WERI-Rb-1 (cell line): ENCODE measurements at regions not wholly inside any gene's neighbourhood (a gene's known extent, or its start where the extent isn't known, plus 50 kb on each side); places are given as distances from the start of the nearest gene placed in this dataset.

Source experiments
- DNase-seq: peaks from one replicate; pipeline ENCODE4 v3.0.0-alpha.2; 2020
- H3K27ac ChIP-seq: fragments of 250-450 bp; sonication (Bioruptor Pico); 2 replicates; pipeline ENCODE4 v1.5.1; 2020; ENCODE audit warnings: mild to moderate bottlenecking, moderate library complexity
- H3K27me3 ChIP-seq: fragments of 250-450 bp; sonication (Bioruptor Pico); 2 replicates; pipeline ENCODE4 v1.5.1; 2021; ENCODE audit warnings: mild to moderate bottlenecking, low read depth, moderate library complexity; ENCODE audit not compliant: insufficient read depth, severe bottlenecking
- H3K36me3 ChIP-seq: fragments of 250-450 bp; sonication (Bioruptor Pico); 2 replicates; pipeline ENCODE4 v1.5.1; 2020; ENCODE audit warnings: mild to moderate bottlenecking, moderate library complexity
- H3K4me3 ChIP-seq: 2 replicates; pipeline ENCODE4 v1.5.1; 2011; ENCODE audit warnings: low read depth, mild to moderate bottlenecking, control low read depth, low read length
- H3K9me3 ChIP-seq: fragments of 250-450 bp; sonication (Bioruptor Pico); 2 replicates; pipeline ENCODE4 v1.5.1; 2021; ENCODE audit warnings: mild to moderate bottlenecking, moderate library complexity; ENCODE audit not compliant: severe bottlenecking
- TF ChIP-seq, protein P1 (sequence below): IDR thresholded peaks from 2 replicates; pipeline ENCODE4 v1.5.1; 2011; ENCODE audit warnings: low read depth, mild to moderate bottlenecking, control low read depth, inconsistent platforms, low read length

DNA sequence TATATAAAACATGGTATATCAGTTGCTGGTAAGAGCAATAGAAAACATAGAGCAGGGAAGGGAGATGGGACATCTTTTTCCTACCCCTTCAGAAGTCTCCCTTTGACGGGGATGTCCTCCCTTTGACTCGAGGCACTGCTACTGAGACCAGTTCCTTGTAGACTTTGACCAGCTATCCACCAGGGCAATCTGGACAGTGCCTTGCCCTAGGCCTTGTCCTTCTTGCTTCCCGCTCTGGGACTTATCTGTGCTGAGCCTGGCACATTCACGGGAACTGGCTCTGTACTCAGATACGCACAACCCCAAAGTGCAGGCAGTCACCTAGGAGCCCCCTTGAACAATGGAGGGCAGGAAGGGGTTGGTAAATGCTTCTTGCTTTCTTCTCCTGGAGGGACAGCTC is 116.6 kb upstream of the ANKH start:
- H3K4me3 ChIP-seq = no peak overlapping the region
- no peaks in the 10 kb centered on the region for H3K9me3 ChIP-seq
- TF ChIP-seq, protein P1, sequence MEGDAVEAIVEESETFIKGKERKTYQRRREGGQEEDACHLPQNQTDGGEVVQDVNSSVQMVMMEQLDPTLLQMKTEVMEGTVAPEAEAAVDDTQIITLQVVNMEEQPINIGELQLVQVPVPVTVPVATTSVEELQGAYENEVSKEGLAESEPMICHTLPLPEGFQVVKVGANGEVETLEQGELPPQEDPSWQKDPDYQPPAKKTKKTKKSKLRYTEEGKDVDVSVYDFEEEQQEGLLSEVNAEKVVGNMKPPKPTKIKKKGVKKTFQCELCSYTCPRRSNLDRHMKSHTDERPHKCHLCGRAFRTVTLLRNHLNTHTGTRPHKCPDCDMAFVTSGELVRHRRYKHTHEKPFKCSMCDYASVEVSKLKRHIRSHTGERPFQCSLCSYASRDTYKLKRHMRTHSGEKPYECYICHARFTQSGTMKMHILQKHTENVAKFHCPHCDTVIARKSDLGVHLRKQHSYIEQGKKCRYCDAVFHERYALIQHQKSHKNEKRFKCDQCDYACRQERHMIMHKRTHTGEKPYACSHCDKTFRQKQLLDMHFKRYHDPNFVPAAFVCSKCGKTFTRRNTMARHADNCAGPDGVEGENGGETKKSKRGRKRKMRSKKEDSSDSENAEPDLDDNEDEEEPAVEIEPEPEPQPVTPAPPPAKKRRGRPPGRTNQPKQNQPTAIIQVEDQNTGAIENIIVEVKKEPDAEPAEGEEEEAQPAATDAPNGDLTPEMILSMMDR = no peak
- no peak for DNase-seq
- no peaks in the 10 kb centered on the region for H3K27me3 ChIP-seq
- H3K36me3 ChIP-seq = no peaks in the 10 kb centered on the region
- H3K27ac ChIP-seq = no peak overlapping the region

DNA sequence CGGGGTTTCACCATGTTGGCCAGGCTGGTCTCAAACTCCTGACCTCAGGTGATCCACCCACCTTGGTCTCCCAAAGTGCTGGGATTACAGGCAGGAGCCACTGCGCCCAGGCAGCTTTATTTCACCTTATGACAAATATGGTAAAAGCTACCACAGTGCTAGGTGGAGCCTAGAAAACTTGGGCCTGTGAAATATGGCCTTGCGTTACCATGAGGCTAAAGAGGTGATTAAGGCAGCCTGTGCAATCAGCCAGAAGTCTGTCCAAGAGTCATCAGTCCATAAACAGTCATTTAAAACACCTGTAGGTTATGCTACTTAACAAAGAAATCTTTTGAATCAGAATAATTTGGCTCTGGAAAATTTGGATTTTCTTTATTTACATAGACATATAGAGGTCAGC is 114.8 kb upstream of the ANKH start:
- Histone ChIP-seq H3K9me3 (no peaks in the 10 kb centered on the region), H3K27me3 (no peaks in the 10 kb centered on the region), H3K4me3 (no peak overlapping the region), H3K36me3 (no peaks in the 10 kb centered on the region), H3K27ac (no peak overlapping the region)
- TF ChIP-seq, protein P1 = no peak
- no peak for DNase-seq

DNA sequence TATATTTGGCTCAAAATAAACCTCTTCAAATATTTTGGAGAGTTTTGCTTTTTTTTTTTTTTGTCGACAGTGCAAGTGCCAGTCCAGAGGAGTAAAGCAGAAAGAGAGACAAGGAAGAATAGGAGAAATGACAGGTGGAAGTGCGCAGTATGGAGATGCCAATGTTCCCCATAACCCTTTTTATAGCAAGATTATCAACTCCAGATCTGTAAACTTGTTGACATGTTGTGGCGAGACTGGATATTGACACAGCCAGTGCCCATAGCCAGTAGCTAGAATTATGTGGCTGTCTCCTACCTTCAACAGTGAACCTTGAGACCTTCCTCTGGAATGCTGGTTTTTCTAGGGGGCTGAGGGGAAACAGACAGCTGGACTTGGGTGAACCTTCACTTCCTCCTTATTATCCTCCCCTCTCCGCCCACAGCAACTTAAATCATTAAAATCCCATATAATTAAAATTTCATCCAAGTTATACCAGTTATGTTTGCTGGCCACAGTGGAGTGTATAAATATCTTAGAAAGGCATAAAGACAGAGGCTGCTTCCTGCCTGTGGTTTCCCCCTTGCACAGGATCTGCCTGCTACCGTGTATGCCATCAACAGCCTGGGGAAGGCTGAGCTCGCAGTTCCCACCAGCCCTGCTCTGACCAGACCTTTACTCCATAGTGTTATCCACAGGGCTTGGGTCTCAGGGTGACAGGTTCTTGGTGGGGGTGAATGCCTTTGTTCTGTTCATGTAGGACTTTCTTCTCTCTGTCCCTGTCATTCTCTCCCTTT is 112.3 kb upstream of the ANKH start:
- Histone ChIP-seq H3K27ac (no peak overlapping the region), H3K9me3 (no peaks in the 10 kb centered on the region), H3K4me3 (no peak overlapping the region), H3K36me3 (no peaks in the 10 kb centered on the region), H3K27me3 (no peaks in the 10 kb centered on the region)
- TF ChIP-seq, protein P1 = no peak
- DNase-seq = no peak

DNA sequence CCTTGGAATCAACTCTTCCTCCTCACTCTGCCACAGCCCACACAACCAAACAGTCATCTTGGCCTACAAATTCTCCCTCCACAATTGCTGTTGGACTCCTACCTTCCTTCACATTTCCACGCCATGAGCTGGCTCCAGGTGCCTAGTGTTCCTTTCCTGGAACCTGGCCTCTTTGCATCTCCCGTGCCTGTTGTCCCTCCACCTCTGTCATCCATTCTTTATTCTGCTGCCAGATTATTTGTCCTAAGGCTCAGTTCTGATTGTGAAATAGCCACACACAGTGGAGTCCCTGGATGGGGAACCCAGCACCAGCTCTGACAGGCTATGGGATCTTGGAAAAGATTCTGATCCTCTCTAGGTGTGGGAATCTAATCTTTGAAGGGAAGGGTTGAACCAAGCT is 109.1 kb upstream of the ANKH start:
- Histone ChIP-seq H3K36me3 (no peaks in the 10 kb centered on the region), H3K27me3 (no peaks in the 10 kb centered on the region), H3K4me3 (no peak overlapping the region), H3K9me3 (no peaks in the 10 kb centered on the region), H3K27ac (no peak overlapping the region)
- TF ChIP-seq, protein P1 = no peak
- DNase-seq = no peak

DNA sequence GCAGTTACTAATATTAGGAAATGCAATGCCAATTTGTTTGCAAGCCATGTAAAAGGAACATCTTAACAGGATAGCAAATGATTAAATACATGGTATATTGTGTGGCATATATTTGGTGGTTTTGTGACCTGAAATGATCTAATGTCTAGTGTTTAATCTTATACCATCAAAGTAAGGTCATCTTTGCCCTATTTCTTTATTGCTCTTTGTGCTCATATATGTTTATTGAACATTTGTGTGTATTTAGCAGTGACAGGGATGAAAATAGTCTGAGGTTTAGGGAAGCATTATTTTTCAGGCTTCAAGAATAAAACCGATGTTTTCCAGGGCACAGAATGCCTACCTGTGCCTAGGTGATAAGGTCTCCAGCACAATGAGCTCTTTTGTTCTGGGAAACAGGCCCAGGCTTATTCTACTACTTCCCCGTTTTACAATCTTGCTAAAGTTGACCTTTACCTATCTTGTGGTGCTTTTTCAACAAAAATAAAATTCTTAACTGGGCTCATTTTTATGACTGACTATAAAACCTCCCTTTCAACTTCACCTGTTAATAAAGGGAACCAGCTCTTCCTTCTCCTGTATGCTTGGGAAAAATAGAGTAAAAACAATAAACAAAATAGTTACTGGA is 105.6 kb upstream of the ANKH start:
- Histone ChIP-seq H3K4me3 (no peak overlapping the region), H3K27ac (no peak overlapping the region), H3K36me3 (no peaks in the 10 kb centered on the region), H3K27me3 (no peaks in the 10 kb centered on the region), H3K9me3 (no peaks in the 10 kb centered on the region)
- TF ChIP-seq, protein P1 = no peak
- no peak for DNase-seq
